NCI-H128 (cell line): ENCODE measurements at regions not wholly inside any gene's neighbourhood (a gene's known extent, or its start where the extent isn't known, plus 50 kb on each side); places are given as distances from the start of the nearest gene placed in this dataset.
"Not testable (repeated sequence)": the region's sequence is repeated elsewhere in the genome, so short reads cannot be mapped to it uniquely, and the experiment has no call there.

Experiments
- DNase-seq: peaks from one replicate; lab custom pipeline; 2025; ENCODE audit not compliant: unreplicated experiment; lab: John Stamatoyannopoulos, UW

DNA sequence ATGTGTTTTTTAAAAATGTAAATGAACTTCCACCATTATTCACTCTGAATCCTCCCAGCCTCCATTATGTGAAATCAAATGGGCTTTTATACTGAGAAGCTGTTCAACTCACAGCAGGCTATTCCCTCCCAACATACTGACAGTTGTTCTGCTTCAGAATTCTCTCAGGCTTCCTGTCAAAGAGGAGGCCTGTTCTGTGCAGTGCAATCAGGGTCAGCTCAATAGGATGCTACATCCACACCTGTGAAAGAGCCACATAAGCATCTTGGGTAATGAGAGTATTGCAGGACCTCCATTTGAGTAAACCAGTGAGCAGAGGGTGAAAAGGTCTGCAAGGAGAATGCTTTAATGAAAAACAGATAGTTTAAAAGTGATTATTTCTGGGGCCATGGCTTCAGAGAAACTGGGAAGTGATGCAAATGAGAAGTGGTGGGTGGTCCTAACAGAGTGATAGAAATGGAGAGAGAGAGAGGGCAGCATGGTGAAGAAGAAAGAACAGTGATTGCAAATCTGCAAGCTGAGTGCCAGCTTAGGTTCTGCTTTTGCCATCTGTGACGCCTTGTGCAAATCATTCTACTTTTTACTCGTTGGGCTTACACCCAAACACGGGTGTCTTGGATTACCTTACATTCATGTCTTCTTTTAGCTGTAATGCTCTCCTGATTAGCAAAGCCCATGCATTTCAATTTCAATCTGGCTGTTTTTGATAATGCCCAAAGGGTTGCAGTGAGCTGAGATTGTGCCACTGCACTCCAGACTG lies 202.5 kb upstream of the NMUR2 start:
- DNase-seq = no peak

DNA sequence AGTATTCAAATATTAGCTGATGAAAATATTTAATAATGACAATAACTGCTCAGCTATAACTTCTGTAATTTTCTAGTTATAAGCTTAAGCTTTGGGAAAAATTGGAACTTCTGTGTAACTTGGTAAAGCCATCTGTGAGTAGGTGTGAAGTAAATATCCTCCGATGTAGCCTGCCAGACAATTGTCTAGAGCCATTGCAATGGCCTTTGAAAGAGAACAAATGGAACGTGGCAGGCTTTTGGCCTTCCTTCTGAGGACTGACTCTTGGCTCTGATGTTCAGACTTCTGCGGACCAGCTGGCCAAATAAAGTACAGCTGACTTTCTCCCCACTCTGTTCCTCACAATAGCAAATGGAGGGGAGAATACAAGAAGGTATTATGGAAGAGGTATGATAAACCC lies 203.4 kb upstream of the NMUR2 start:
- DNase-seq = no peak

DNA sequence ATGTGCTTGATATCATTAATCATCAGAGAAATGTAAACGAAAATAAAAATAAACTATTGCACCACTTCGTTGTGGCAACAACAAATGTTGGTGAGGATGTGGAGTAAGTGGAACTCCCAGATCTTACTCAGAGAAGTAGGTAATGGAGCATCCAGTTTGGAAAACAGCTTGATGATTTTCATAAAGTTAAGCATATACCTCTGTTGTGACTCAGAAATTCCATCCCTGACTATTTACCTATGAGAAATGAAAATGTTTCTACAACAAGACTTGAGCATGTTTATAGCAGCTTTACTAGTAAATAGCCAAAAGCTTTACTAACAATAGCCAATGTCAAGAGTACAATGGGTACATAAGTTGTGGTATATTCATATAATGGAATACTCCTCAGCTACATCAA lies 214.7 kb upstream of the NMUR2 start:
- no peak for DNase-seq

DNA sequence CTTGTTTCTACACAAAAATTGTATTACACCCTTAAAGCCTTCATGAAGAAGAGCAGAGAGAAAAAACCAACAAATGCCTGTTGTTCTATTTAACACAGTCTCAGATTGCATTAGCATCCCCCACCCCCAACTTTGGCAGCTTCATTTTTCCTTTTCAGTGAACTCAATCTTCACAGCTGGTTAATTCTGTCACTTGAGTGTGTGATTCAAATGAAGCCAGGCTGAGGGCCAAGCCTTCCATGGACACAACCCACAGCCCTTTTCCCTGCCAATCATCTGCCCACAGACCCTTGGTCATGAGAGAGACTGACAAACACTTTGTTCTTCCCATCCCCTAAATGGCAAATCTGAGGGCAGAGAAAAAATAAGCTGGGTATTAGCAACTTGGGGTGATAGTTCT lies 217.5 kb upstream of the NMUR2 start:
- no peak for DNase-seq

DNA sequence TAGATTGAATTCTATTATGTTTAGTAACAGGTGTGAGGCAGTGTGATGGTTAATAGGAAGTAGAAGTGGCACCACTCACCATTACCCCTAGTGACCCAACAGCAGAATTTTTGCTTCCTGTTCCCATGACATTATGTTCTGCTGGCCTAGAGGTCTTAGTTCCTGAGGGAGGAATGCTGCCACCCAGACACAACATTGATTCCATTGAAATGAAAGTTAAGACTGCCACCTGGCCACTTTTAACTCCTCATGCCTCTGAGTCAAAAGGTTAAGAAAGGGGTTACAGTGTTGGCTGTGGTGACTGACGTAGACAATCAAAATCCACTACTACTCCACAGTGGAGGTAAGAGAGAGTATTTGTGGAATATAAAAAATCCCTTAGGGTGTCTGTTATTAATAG lies 218.9 kb upstream of the NMUR2 start:
- DNase-seq = no peak

DNA sequence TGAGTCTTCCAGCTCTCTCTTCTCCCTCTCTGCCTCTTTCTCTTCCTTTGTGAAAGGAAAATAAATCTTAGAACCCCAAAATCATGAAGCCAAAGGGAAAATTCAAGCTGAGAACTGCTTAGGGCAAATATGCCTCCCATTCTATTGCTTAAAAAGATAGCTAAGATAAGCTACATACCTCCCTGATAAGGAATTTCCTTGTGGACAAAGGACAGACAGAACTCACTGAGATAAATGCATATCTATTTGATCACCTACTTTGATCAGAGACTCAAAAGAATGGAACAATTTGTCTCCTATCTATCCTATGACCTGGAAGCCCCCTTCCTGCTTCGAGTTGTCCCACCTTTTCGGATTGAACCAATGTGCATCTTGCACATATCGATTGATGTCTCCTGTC lies 220.6 kb upstream of the NMUR2 start:
- DNase-seq = no peak

DNA sequence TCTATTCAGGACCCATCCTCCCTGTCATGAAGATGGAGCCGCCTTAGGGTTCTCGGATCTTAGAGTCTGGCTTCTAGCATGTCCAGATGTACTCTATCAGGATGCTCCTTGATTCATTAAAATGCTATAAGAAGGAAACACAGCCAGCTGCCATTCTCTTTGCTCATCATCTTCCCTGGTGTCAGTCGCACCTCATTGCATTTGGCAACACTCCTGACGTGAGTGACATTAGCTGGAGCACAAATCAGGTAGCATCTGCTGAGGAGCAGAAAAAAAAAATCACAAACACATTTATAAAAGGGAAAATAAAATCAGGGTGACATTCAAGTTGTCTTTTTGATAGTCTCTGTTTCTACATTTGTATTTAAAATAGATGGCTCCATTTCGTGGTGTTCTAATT lies 226.1 kb upstream of the NMUR2 start:
- no peak for DNase-seq

DNA sequence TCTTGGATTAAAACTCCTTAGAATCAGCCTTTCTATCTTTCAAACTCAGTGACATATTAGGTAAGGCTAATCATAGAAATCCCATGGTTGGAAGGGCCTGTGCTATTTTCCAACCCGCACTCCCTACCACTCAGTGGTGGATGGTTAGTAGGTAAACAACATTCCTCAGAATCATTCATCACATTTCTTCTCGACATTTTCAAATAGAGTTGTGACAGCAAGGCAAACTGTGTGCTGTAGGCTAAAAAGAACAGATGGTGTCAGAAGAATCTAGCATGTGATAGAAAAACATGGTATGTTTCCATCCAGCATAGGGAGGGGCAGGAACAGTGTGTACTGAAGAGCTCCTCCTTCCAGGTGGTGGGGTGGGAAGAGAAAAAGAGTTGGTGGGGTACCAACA lies 227.3 kb upstream of the NMUR2 start:
- no peak for DNase-seq

DNA sequence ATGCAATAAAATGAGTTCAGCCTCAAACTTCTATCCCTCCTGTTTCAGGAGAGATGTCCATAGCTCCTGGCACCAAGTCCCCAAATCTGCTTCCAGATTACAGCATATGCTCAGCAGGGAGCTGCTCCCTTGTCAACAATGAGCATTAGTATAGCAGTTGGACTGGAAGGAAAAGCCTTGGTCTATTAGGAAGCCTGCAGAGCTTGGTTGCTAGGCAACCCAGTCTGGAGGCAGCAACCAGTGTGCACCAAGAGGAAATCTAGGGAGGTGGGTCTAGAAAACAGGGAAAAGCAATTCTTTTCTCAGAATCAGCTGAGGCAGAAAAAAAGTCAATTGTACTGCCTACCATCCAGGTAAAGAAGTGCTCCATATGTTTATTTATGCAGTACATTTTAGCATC lies 229.5 kb upstream of the NMUR2 start:
- DNase-seq = no peak

DNA sequence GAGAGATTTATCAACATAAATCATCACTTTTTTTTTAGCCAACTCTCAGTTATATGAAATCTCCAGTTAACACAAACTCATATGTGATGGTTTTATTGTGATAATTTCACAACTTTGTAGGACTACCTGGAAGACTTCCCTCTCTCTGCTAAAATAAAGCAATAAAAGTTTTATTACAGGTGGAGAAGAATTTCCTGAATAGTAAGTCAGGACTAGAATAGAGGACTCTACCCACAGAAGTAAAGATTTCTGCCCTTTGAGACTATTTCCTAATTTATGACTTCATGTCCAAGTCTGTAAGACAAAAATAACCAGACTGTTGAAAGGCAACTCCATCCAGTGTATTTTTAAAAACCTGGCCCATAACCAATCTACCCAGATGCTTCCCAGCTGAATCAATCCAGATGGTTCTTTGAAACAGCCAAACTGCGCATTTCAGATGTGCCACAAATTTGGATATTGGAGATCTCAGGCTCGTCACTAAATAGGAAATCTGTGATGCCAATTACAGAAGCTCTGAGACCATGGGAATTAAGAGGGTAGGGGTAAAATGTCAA lies 234.0 kb upstream of the NMUR2 start:
- no peak for DNase-seq

DNA sequence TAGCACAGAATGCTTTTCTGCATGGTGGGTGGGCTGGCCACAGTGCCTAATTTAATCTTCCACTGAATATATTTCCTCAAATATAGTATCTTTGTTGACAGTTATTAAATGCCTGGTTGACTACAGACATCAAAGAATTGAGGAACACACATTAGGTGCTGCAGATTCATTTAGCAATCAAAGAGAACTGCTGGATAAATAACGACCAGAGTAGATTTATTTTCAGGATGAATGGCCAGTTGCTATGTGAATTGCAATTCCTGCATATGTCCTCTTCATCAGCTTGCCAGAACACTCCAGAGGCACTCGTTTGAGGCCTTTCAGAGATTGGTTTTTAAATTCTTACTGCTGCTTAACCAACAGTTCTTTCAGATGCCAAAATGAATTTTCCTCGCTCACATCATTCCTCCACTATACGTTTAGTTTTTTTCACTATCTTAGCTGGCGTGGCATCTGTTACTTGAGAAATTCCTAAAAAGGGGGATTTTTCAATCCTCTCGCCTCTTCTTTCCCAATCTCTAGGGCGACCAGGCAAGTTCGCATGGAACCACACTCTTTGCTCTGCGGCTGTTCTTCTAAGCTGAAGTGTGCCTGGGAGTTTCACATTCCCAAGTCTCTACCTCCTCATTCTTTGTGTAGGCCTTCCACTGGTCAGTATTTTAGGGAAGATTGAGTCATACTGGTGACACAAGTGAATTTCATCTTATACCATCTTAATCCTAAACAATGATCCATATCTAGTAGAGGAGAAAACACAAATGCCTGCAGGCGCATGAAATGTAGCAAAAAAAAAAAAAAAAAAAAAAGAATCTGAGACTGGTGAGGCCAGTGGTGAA lies 237.1 kb upstream of the NMUR2 start:
- no peak for DNase-seq

DNA sequence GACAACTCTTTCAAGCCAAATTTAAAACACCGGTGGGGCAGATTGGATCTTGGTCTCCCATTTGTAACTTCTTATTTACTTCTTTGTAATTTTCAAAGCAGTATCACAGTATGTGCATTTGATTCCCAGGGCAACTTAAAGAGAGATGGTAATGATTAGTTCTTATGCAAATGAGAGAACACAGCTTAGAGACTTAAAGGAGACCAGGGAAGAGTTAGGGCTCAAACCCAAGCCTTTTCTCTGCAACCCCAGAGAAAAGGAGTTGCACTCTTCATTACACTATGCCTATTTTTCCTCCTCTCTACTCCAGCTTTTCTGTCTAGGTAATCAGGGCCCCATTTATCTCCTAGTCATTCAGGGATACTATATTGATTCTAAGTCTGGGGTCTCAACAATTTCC lies 237.8 kb upstream of the NMUR2 start:
- DNase-seq = no peak

DNA sequence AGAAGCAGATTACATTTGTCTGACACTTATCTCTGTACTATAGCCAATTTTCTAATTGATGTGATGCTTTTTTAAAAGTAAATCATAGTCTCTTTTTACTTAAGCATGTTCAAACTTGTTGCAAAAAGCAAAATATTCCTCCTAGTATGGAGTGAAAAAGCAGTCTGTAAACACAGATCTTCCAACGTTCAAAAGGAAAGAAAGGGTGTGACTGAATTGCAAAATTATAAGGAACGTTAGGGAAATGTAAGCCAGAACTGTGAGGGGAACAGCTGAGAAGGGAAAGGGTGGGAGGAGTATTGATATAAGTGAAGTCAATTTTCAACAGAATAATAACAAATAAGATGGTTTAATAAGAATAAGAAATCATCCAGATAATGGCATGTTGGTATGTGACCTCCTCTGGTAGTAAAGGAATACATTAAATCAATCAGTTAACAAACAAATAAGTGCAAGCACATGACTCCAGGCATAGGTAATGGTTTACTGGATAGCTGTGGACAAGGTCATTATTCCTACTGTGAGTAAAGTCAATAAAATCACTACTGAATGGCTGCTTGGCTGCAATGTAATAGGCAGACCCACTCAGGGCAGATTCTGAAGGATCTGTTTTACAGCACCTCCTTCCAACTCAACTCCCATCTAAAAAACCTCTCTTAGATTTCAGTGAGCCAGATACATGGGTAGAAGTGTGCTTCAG lies 239.1 kb upstream of the NMUR2 start:
- DNase-seq = no peak

DNA sequence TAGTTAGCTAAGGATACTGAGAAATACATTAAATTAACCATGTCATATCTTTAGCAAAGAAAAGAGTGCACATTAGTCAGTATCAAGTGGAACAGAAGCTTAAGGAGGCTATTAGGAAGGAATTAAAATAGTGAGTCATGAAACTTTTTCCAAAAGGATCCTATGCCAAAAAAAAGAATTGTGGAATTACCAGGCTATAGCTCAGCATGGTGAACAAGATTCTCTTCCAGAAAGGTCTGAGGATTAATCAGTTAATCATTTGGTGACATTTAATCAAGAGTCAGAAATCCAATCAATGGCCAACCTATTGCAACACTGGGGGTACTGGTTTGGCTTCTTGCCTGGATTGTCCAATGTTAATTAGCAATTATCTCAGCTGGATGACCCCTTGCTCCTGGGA lies 244.5 kb upstream of the NMUR2 start:
- DNase-seq = no peak

DNA sequence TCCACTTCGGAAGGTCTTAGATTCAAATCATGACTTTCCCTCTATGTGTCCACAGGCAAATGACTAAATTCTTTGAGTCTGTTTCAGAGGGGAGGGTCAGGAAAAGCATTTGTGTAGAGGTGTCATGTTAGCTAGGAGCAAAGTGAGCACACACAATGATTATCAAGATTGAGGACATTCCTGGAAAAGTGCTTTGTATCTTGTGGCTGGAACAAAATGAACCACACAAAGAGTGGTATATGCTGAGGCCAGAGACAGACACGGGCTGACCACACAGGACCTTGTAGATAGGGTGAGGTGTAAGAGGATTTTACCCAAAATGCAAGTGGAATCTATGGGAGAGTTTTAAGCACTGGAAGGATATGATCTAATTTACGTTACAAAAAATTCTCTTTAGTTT lies 245.3 kb upstream of the NMUR2 start:
- no peak for DNase-seq

DNA sequence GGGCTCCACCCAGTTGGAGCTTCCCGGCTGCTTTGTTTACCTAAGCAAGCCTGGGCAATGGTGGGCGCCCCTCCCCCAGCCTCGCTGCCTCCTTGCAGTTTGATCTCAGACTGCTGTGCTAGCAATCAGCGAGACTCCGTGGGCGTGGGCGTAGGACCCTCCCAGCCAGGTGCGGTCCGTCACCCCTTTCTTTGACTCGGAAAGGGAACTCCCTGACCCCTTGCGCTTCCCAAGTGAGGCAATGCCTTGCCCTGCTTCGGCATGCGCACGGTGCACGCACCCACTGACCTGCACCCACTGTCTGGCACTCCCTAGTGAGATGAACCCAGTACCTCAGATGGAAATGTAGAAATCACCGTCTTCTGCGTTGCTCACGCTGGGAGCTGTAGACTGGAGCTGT lies 254.4 kb upstream of the NMUR2 start:
- not testable (repeated sequence) for DNase-seq

DNA sequence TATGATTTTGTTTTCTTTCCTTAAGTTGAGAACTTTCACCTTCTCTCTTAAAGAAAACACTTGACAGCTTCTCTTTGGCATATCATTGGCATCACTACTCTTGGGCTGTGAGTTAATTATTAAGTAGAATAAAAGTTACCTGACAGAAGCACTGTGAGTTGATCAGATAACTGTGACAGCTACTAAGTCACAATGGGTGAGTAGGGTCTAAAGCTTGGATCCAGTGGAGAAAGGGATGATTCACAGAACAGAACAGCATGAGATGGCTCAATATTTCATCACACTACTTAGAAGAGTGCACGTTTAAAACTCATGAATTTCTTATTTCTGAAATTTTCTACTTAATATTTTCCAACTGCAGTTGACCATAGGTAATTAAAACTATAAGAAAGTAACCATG lies 268.5 kb upstream of the NMUR2 start:
- DNase-seq = no peak

DNA sequence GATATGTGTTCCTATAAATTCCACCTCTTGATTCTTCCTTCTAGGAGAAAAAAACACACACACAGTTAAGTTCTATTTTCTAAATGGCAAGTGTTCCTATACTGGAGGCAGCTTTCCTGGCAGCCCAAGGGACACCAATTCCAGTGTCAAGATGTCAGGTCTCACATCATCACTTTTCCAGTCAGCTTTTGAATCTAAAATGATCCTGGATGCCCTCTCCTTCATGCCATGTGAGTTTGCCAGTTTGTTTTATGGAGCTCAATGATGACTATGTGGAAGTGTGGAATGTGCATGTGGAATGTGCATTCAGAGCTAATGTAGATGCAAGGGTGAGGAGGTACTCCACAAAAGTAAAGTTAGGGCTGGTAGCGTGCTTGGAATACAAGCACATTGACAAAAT lies 269.3 kb upstream of the NMUR2 start:
- no peak for DNase-seq

DNA sequence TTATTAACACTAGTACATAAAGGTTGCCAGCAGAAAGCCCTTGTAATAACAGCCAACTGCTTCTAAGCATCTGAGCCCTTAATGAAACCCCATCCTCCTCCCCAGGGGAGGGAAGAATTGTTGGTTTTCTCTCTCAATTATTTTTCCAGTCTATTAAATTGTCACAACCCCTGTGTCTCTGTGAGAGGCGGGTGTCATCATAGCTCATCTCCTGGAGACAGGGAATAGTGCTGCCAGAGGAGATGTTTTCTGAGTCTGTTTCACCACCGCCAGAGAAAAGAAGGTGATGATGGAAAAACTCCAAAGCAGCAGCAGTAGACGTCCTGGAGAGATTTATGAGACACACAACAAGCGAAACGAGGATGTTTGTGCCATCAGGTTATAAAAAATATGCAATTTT lies 271.1 kb upstream of the NMUR2 start:
- no peak for DNase-seq

DNA sequence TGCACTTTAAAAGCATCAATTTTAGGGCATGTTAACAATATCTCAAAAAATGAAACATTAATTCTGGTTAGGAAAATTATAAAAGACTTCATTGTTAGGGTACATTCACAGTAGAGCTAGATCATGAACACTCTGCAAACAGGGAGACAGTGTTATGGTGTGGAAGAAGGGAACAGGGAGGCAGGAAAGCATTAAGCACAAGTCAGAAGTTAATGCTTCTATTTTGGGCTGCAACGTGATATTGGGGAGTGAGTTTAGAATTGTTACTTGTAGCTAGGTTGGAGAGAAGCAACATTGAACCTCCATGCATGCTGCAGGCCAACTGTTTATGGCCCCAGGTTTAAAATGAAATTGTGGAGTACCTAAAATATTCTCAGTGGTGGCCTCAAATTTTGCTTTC lies 278.1 kb upstream of the NMUR2 start:
- DNase-seq = no peak

DNA sequence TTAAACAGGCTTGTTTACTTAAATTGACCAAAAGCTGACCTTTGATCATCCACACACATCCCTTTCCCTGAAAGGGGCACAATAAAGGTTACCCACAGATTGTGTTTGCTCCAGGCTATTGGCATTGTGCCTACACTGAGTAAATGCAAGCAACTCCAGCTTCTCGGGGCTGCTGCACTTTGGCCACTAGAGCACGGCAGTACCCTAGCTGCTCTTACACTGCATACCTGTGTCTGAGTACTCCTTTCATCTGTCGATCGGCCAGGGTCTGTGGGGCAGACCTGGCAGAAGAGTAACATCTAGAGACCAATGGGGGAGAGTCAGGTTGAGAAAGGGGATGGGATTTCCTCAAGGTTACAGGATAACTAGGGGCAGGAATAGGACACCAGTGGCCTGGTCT lies 281.9 kb upstream of the NMUR2 start:
- DNase-seq = no peak
